Endodermal cell (in vitro differentiated cells): ENCODE measurements at regions not wholly inside any gene's neighbourhood (a gene's known extent, or its start where the extent isn't known, plus 50 kb on each side); places are given as distances from the start of the nearest gene placed in this dataset.

Experiments used
- DNase-seq: peaks from one replicate; pipeline ENCODE4 v3.0.0-alpha.2; 2017
- H3K27ac ChIP-seq: 2 replicates; pipeline ENCODE4 v1.5.1; 2013; ENCODE audit warnings: mild to moderate bottlenecking, low read depth, low read length, moderate library complexity
- H3K27me3 ChIP-seq: 2 replicates; pipeline ENCODE4 v1.6.1; 2013; ENCODE audit warnings: mild to moderate bottlenecking, low read length, moderate library complexity; ENCODE audit not compliant: insufficient read depth, control insufficient read depth, poor library complexity, severe bottlenecking
- H3K36me3 ChIP-seq: 2 replicates; pipeline ENCODE4 v1.7.0; 2013; ENCODE audit warnings: mild to moderate bottlenecking, low read length, moderate library complexity; ENCODE audit not compliant: control insufficient read depth, insufficient read depth
- H3K4me1 ChIP-seq: one replicate; pipeline ENCODE4 v1.7.0; 2013; ENCODE audit warnings: low read length; ENCODE audit not compliant: control insufficient read depth, insufficient read depth
- H3K4me3 ChIP-seq: 2 replicates; pipeline ENCODE4 v1.5.1; 2013; ENCODE audit warnings: mild to moderate bottlenecking, low read length, moderate library complexity
- H3K9ac ChIP-seq: 2 replicates; pipeline ENCODE4 v1.6.1; 2013; ENCODE audit warnings: mild to moderate bottlenecking, low read length, moderate library complexity; ENCODE audit not compliant: poor library complexity, severe bottlenecking; ENCODE audit errors: extremely low read depth
- H3K9me3 ChIP-seq: 2 replicates; pipeline ENCODE4 v1.6.1; 2013; ENCODE audit warnings: mild to moderate bottlenecking, low read length, moderate library complexity; ENCODE audit not compliant: control insufficient read depth
- H3K27ac Mint-ChIP-seq: 2 replicates; pipeline ENCODE4 v1.8.0; 2020; ENCODE audit warnings: mixed read lengths
- H3K27me3 Mint-ChIP-seq: 2 replicates; pipeline ENCODE4 v1.8.0; 2021; ENCODE audit warnings: mild to moderate bottlenecking, mixed read lengths; ENCODE audit not compliant: insufficient read depth
- H3K36me3 Mint-ChIP-seq: 2 replicates; pipeline ENCODE4 v1.8.0; 2020; ENCODE audit warnings: low read depth, mixed read lengths
- H3K4me1 Mint-ChIP-seq: 2 replicates; pipeline ENCODE4 v1.8.0; 2020; ENCODE audit warnings: mixed read lengths
- H3K4me3 Mint-ChIP-seq: 2 replicates; pipeline ENCODE4 v1.8.0; 2020; ENCODE audit warnings: mild to moderate bottlenecking, moderate library complexity, mixed read lengths
- H3K9me3 Mint-ChIP-seq: 2 replicates; pipeline ENCODE4 v1.8.0; 2020; ENCODE audit warnings: mild to moderate bottlenecking, mixed read lengths
- WGBS, 2 experiments: methylation state at CpG; one replicate each; pipeline versions ENCODE4 v1.1.5 to v1.1.7; 2013; ENCODE audit warnings: missing lambda C conversion rate in 2 of 2, mixed read lengths in 1 of 2; ENCODE audit not compliant: insufficient coverage in 1 of 2, insufficient read length in 1 of 2; 5-methylcytosine and 5-hydroxymethylcytosine counted together
- TF ChIP-seq, protein P1 (sequence below): fragments of 200-600 bp; sonication (generic); conservative IDR thresholded peaks from 2 replicates; pipeline ENCODE4 v1.5.0; 2021; ENCODE audit warnings: antibody characterized with exemption, mild to moderate bottlenecking

DNA sequence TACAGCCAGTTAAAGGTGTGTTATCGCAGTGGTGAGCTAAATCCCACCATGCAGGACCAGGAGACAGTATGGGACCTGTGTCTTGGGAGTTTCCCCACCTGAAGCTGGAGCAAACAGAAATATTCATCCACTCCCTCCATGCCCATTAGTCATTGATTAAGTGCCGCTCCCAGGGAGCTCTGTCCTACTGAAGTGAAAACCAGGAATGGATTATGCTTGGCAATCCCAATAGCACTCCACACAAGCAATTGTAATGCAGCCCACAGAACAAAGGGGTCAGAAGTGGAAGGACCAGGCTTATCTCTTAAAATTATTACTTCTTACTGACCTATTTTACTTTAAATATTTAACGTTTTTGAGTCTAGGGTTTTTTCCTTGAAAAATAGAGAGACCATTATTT lies 1005.4 kb downstream of the ADGRL2 start:
- no peak overlapping the region for H3K9ac ChIP-seq
- no peaks in the 10 kb centered on the region for H3K9me3 ChIP-seq
- DNase-seq: no peak
- H3K9me3 Mint-ChIP-seq: no peaks in the 10 kb centered on the region
- H3K27ac Mint-ChIP-seq: no peak overlapping the region
- TF ChIP-seq, protein P1, sequence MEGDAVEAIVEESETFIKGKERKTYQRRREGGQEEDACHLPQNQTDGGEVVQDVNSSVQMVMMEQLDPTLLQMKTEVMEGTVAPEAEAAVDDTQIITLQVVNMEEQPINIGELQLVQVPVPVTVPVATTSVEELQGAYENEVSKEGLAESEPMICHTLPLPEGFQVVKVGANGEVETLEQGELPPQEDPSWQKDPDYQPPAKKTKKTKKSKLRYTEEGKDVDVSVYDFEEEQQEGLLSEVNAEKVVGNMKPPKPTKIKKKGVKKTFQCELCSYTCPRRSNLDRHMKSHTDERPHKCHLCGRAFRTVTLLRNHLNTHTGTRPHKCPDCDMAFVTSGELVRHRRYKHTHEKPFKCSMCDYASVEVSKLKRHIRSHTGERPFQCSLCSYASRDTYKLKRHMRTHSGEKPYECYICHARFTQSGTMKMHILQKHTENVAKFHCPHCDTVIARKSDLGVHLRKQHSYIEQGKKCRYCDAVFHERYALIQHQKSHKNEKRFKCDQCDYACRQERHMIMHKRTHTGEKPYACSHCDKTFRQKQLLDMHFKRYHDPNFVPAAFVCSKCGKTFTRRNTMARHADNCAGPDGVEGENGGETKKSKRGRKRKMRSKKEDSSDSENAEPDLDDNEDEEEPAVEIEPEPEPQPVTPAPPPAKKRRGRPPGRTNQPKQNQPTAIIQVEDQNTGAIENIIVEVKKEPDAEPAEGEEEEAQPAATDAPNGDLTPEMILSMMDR: no peak
- no peaks in the 10 kb centered on the region for H3K36me3 Mint-ChIP-seq
- H3K4me3 ChIP-seq: no peak overlapping the region
- no peaks in the 10 kb centered on the region for H3K36me3 ChIP-seq
- peaks cover 16% of the 10 kb centered on the region for H3K4me1 Mint-ChIP-seq
- no peaks in the 10 kb centered on the region for H3K27me3 ChIP-seq
- H3K4me3 Mint-ChIP-seq: no peak overlapping the region
- H3K27ac ChIP-seq: no peak overlapping the region
- H3K4me1 ChIP-seq: no peaks in the 10 kb centered on the region
- no peaks in the 10 kb centered on the region for H3K27me3 Mint-ChIP-seq
- 95 to 100% methylated on average over 1 to 2 of the region's 3 CpGs for WGBS, 2 experiments

DNA sequence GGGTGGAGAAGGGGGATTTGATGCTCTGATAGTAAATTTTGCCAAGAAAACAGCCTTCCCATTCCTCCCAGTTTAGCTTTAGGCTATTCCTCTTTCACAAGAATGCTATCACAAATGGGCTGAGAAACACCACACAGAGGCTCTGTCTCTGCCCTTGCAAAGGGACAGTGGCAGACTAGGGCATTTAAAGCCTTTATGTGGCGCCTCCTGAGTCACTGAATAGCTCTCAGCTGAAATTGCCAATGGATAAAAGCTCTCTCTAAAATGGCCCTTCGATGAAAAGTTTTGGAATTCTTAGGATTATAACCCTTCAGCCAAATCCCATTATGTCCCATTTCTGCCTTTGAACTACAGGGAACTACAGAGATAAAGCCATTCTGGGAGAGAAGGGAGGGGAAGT lies 1000.4 kb downstream of the ADGRL2 start:
- H3K9ac ChIP-seq: no peak overlapping the region
- H3K36me3 ChIP-seq: no peaks in the 10 kb centered on the region
- no peak overlapping the region for H3K4me3 ChIP-seq
- H3K4me1 Mint-ChIP-seq: peaks cover 15% of the 10 kb centered on the region
- peaks cover 13% of the 10 kb centered on the region for H3K9me3 Mint-ChIP-seq
- no peak overlapping the region for H3K4me3 Mint-ChIP-seq
- no peak for DNase-seq
- no peaks in the 10 kb centered on the region for H3K36me3 Mint-ChIP-seq
- no peak overlapping the region for H3K27ac ChIP-seq
- no peak overlapping the region for H3K27ac Mint-ChIP-seq
- H3K9me3 ChIP-seq: no peaks in the 10 kb centered on the region
- 93% methylated on average over 2 of the region's 2 CpGs; no CpG with 5 or more reads in 1 of the 2 experiments for WGBS, 2 experiments
- H3K27me3 ChIP-seq: no peaks in the 10 kb centered on the region
- H3K4me1 ChIP-seq: no peaks in the 10 kb centered on the region
- TF ChIP-seq, protein P1: no peak
- H3K27me3 Mint-ChIP-seq: no peaks in the 10 kb centered on the region

DNA sequence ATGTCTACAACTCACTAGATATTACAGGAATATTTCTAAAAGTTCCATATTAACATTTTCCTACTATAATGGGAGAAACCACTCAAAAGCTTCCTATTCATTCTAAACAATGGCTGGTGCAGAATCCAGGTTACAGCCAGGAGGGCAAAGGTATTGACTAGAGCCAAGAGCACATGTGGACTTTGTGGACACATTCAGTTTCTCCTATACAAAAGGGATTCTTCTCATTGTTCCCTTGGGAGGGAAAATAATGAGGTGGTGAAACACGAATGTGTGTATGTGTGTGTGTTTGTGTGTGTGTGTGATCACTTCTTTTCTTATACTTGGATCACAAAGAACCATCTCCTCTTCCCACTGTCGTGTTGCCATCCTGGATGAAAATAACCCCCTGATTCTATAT lies 1000.0 kb downstream of the ADGRL2 start:
- H3K9me3 Mint-ChIP-seq: peaks cover 13% of the 10 kb centered on the region
- no CpG with 5 or more reads among the region's 2 CpGs for WGBS, 2 experiments
- no peaks in the 10 kb centered on the region for H3K36me3 Mint-ChIP-seq
- Histone ChIP-seq H3K36me3 (no peaks in the 10 kb centered on the region), H3K4me1 (no peaks in the 10 kb centered on the region), H3K4me3 (no peak overlapping the region), H3K9me3 (no peaks in the 10 kb centered on the region), H3K9ac (no peak overlapping the region), H3K27me3 (no peaks in the 10 kb centered on the region), H3K27ac (no peak overlapping the region)
- H3K27me3 Mint-ChIP-seq: no peaks in the 10 kb centered on the region
- TF ChIP-seq, protein P1: no peak
- no peak overlapping the region for H3K4me3 Mint-ChIP-seq
- peaks cover 10% of the 10 kb centered on the region for H3K4me1 Mint-ChIP-seq
- DNase-seq: no peak
- H3K27ac Mint-ChIP-seq: no peak overlapping the region
